Activated T-helper 17 cell treated with anti-CD3 and anti-CD28 coated beads, Interleukin-2, amount 50 U/mL, for 72 hours (primary cell): ENCODE measurements at regions not wholly inside any gene's neighbourhood (a gene's known extent, or its start where the extent isn't known, plus 50 kb on each side); places are given as distances from the start of the nearest gene placed in this dataset.
A peak's percentile ranks its signal among the peaks of the same experiment; 100 is the strongest.

Experiments
- ATAC-seq: fragments of 150-1000 bp; cut with Tn5 transposase; replicated peaks from 2 replicates; pipeline ENCODE4 v1.10.0; 2021; ENCODE audit warnings: mild to moderate bottlenecking, moderate library complexity
- H3K27ac Mint-ChIP-seq: one replicate; pipeline ENCODE4 v1.8.0; 2022; ENCODE audit warnings: mixed read lengths
- H3K27me3 Mint-ChIP-seq: one replicate; pipeline ENCODE4 v1.8.0; 2022; ENCODE audit warnings: mixed read lengths
- H3K36me3 Mint-ChIP-seq: one replicate; pipeline ENCODE4 v1.8.0; 2022; ENCODE audit warnings: low read depth, mild to moderate bottlenecking, mixed read lengths
- H3K4me1 Mint-ChIP-seq: one replicate; pipeline ENCODE4 v1.8.0; 2022; ENCODE audit warnings: mixed read lengths
- H3K4me3 Mint-ChIP-seq: one replicate; pipeline ENCODE4 v1.8.0; 2022; ENCODE audit warnings: mild to moderate bottlenecking, mixed read lengths
- H3K9me3 Mint-ChIP-seq: one replicate; pipeline ENCODE4 v1.8.0; 2022; ENCODE audit warnings: mixed read lengths

GRCh38 chr9:22238809-22239684 lies 207.6 kb upstream of the DMRTA1 start:
- Mint-ChIP-seq H3K9me3 (no peaks in the 10 kb centered on the region), H3K4me1 (peaks cover 22% of the 10 kb centered on the region), H3K27ac (no peak overlapping the region), H3K4me3 (no peak overlapping the region), H3K27me3 (peaks cover 7% of the 10 kb centered on the region), H3K36me3 (no peaks in the 10 kb centered on the region)
- no peak for ATAC-seq

GRCh38 chr9:22240619-22241018 lies 206.0 kb upstream of the DMRTA1 start:
- peaks cover 22% of the 10 kb centered on the region for H3K4me1 Mint-ChIP-seq
- H3K27ac Mint-ChIP-seq, result peak overlapping the region; percentile 71
- peak overlapping the region; percentile 7 for H3K4me3 Mint-ChIP-seq
- H3K27me3 Mint-ChIP-seq, result peaks cover 3% of the 10 kb centered on the region
- H3K9me3 Mint-ChIP-seq, result no peaks in the 10 kb centered on the region
- H3K36me3 Mint-ChIP-seq, result no peaks in the 10 kb centered on the region
- ATAC-seq, result peak; percentile 75

GRCh38 chr9:22241024-22241423 lies 205.6 kb upstream of the DMRTA1 start:
- Mint-ChIP-seq H3K36me3 (no peaks in the 10 kb centered on the region), H3K9me3 (no peaks in the 10 kb centered on the region), H3K27me3 (peaks cover 3% of the 10 kb centered on the region), H3K4me1 (peaks cover 22% of the 10 kb centered on the region), H3K27ac (peak overlapping the region; percentile 71), H3K4me3 (no peak overlapping the region)
- ATAC-seq, result peak; percentile 48

GRCh38 chr9:22241611-22242010 lies 205.0 kb upstream of the DMRTA1 start:
- Mint-ChIP-seq H3K27me3 (peaks cover 3% of the 10 kb centered on the region), H3K36me3 (no peaks in the 10 kb centered on the region), H3K4me1 (peaks cover 22% of the 10 kb centered on the region), H3K27ac (peak overlapping the region; percentile 2), H3K4me3 (no peak overlapping the region), H3K9me3 (no peaks in the 10 kb centered on the region)
- ATAC-seq, result no peak

- Mint-ChIP-seq H3K27me3 (peaks cover 3% of the 10 kb centered on the region), H3K4me3 (no peak overlapping the region), H3K27ac (no peak overlapping the region), H3K9me3 (no peaks in the 10 kb centered on the region), H3K4me1 (peaks cover 11% of the 10 kb centered on the region), H3K36me3 (no peaks in the 10 kb centered on the region)
- ATAC-seq, result peak; percentile 57
These were observed 202.2 kb upstream of the DMRTA1 start for GRCh38 chr9:22244139-22245011.

GRCh38 chr9:22255337-22255736 lies 191.3 kb upstream of the DMRTA1 start:
- no peak overlapping the region for H3K27ac Mint-ChIP-seq
- peaks cover 19% of the 10 kb centered on the region for H3K9me3 Mint-ChIP-seq
- peaks cover 19% of the 10 kb centered on the region for H3K27me3 Mint-ChIP-seq
- H3K36me3 Mint-ChIP-seq, result no peaks in the 10 kb centered on the region
- ATAC-seq, result no peak
- no peak overlapping the region for H3K4me3 Mint-ChIP-seq
- H3K4me1 Mint-ChIP-seq, result no peaks in the 10 kb centered on the region

GRCh38 chr9:22256381-22256780 lies 190.2 kb upstream of the DMRTA1 start:
- Mint-ChIP-seq H3K4me3 (no peak overlapping the region), H3K27me3 (peaks cover 19% of the 10 kb centered on the region), H3K36me3 (no peaks in the 10 kb centered on the region), H3K27ac (no peak overlapping the region), H3K9me3 (peaks cover 19% of the 10 kb centered on the region), H3K4me1 (no peaks in the 10 kb centered on the region)
- no peak for ATAC-seq

- no peak for ATAC-seq
- H3K9me3 Mint-ChIP-seq, result peaks cover 12% of the 10 kb centered on the region
- no peak overlapping the region for H3K4me3 Mint-ChIP-seq
These were observed 189.4 kb upstream of the DMRTA1 start for GRCh38 chr9:22257026-22257816.

GRCh38 chr9:22265038-22265437 lies 181.6 kb upstream of the DMRTA1 start:
- Mint-ChIP-seq H3K4me3 (no peak overlapping the region), H3K9me3 (peaks cover 21% of the 10 kb centered on the region), H3K36me3 (no peaks in the 10 kb centered on the region), H3K27me3 (peaks cover 10% of the 10 kb centered on the region), H3K4me1 (no peaks in the 10 kb centered on the region), H3K27ac (no peak overlapping the region)
- ATAC-seq, result no peak

More at GRCh38 chr9:22257026-22257816, 189.4 kb upstream of the DMRTA1 start:
- Mint-ChIP-seq H3K27ac (no peak overlapping the region), H3K4me1 (no peaks in the 10 kb centered on the region), H3K27me3 (peaks cover 16% of the 10 kb centered on the region), H3K36me3 (no peaks in the 10 kb centered on the region)

- no peaks in the 10 kb centered on the region for H3K36me3 Mint-ChIP-seq
- no peak for ATAC-seq
- H3K4me3 Mint-ChIP-seq, result no peak overlapping the region
- no peak overlapping the region for H3K27ac Mint-ChIP-seq
- peaks cover 21% of the 10 kb centered on the region for H3K9me3 Mint-ChIP-seq
- H3K4me1 Mint-ChIP-seq, result no peaks in the 10 kb centered on the region
- peaks cover 10% of the 10 kb centered on the region for H3K27me3 Mint-ChIP-seq
These were observed 181.1 kb upstream of the DMRTA1 start for GRCh38 chr9:22265534-22265933.

GRCh38 chr9:22274477-22274876 lies 172.1 kb upstream of the DMRTA1 start:
- no peak for ATAC-seq
- no peaks in the 10 kb centered on the region for H3K36me3 Mint-ChIP-seq

GRCh38 chr9:22278426-22278825 lies 168.2 kb upstream of the DMRTA1 start:
- peaks cover 3% of the 10 kb centered on the region for H3K27me3 Mint-ChIP-seq
- H3K4me3 Mint-ChIP-seq, result no peak overlapping the region
- ATAC-seq, result no peak
- H3K27ac Mint-ChIP-seq, result no peak overlapping the region
- H3K36me3 Mint-ChIP-seq, result no peaks in the 10 kb centered on the region
- H3K4me1 Mint-ChIP-seq, result no peaks in the 10 kb centered on the region
- no peaks in the 10 kb centered on the region for H3K9me3 Mint-ChIP-seq

More at GRCh38 chr9:22274477-22274876, 172.1 kb upstream of the DMRTA1 start:
- no peaks in the 10 kb centered on the region for H3K9me3 Mint-ChIP-seq
- no peak overlapping the region for H3K27ac Mint-ChIP-seq
- no peaks in the 10 kb centered on the region for H3K4me1 Mint-ChIP-seq
- H3K4me3 Mint-ChIP-seq, result no peak overlapping the region
- H3K27me3 Mint-ChIP-seq, result peaks cover 6% of the 10 kb centered on the region

GRCh38 chr9:22279636-22280035 lies 167.0 kb upstream of the DMRTA1 start:
- Mint-ChIP-seq H3K4me1 (no peaks in the 10 kb centered on the region), H3K4me3 (no peak overlapping the region), H3K27ac (no peak overlapping the region), H3K27me3 (peaks cover 3% of the 10 kb centered on the region), H3K36me3 (no peaks in the 10 kb centered on the region), H3K9me3 (no peaks in the 10 kb centered on the region)
- no peak for ATAC-seq

- ATAC-seq, result no peak
- Mint-ChIP-seq H3K9me3 (no peaks in the 10 kb centered on the region), H3K27ac (no peak overlapping the region), H3K36me3 (no peaks in the 10 kb centered on the region), H3K27me3 (no peaks in the 10 kb centered on the region), H3K4me1 (no peaks in the 10 kb centered on the region), H3K4me3 (no peak overlapping the region)
These were observed 161.6 kb upstream of the DMRTA1 start for GRCh38 chr9:22285066-22285465.
